Neural cell (in vitro differentiated cells): ENCODE measurements at regions not wholly inside any gene's neighbourhood (a gene's known extent, or its start where the extent isn't known, plus 50 kb on each side); places are given as distances from the start of the nearest gene placed in this dataset.

Experiments
- EZH2 ChIP-seq: fragments of 200-600, 300-800 bp; shearing (Covaris generic), sonication (generic); IDR thresholded peaks from 2 replicates; pipeline ENCODE4 v1.6.1; 2014; ENCODE audit warnings: antibody characterized with exemption, low read length, borderline replicate concordance, mild to moderate bottlenecking; ENCODE audit not compliant: insufficient read depth, poor library complexity, severe bottlenecking
- POLR2AphosphoS5 ChIP-seq: IDR thresholded peaks from 2 replicates; pipeline ENCODE4 v1.6.1; 2012
- RAD21 ChIP-seq: fragments of 450-650 bp; conservative IDR thresholded peaks from 2 replicates; pipeline ENCODE4 v1.6.1; 2014; ENCODE audit warnings: antibody characterized with exemption, mild to moderate bottlenecking, moderate library complexity
- SMC3 ChIP-seq: fragments of 450-650 bp; conservative IDR thresholded peaks from 2 replicates; pipeline ENCODE4 v1.6.1; 2014; ENCODE audit warnings: antibody characterized with exemption, mild to moderate bottlenecking, moderate library complexity; ENCODE audit not compliant: poor library complexity
- TAF1 ChIP-seq: IDR thresholded peaks from 2 replicates; pipeline ENCODE4 v1.6.1; 2012; ENCODE audit warnings: low read depth
- TF ChIP-seq, protein P1 (sequence below): fragments of 450-650 bp; IDR thresholded peaks from 2 replicates; pipeline ENCODE4 v1.5.1; 2014; ENCODE audit warnings: antibody characterized with exemption, mild to moderate bottlenecking, moderate library complexity; ENCODE audit not compliant: poor library complexity, severe bottlenecking
- TF ChIP-seq, protein P2 (sequence below): IDR thresholded peaks from 2 replicates; pipeline ENCODE4 v1.6.1; 2012; ENCODE audit warnings: borderline replicate concordance

GRCh38 chr3:64438812-64439211 is 213.5 kb upstream of the PRICKLE2 start:
- no peak for TF ChIP-seq TAF1
- TF ChIP-seq, protein P1, sequence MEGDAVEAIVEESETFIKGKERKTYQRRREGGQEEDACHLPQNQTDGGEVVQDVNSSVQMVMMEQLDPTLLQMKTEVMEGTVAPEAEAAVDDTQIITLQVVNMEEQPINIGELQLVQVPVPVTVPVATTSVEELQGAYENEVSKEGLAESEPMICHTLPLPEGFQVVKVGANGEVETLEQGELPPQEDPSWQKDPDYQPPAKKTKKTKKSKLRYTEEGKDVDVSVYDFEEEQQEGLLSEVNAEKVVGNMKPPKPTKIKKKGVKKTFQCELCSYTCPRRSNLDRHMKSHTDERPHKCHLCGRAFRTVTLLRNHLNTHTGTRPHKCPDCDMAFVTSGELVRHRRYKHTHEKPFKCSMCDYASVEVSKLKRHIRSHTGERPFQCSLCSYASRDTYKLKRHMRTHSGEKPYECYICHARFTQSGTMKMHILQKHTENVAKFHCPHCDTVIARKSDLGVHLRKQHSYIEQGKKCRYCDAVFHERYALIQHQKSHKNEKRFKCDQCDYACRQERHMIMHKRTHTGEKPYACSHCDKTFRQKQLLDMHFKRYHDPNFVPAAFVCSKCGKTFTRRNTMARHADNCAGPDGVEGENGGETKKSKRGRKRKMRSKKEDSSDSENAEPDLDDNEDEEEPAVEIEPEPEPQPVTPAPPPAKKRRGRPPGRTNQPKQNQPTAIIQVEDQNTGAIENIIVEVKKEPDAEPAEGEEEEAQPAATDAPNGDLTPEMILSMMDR: no peak
- no peak for TF ChIP-seq POLR2AphosphoS5
- TF ChIP-seq, protein P2, sequence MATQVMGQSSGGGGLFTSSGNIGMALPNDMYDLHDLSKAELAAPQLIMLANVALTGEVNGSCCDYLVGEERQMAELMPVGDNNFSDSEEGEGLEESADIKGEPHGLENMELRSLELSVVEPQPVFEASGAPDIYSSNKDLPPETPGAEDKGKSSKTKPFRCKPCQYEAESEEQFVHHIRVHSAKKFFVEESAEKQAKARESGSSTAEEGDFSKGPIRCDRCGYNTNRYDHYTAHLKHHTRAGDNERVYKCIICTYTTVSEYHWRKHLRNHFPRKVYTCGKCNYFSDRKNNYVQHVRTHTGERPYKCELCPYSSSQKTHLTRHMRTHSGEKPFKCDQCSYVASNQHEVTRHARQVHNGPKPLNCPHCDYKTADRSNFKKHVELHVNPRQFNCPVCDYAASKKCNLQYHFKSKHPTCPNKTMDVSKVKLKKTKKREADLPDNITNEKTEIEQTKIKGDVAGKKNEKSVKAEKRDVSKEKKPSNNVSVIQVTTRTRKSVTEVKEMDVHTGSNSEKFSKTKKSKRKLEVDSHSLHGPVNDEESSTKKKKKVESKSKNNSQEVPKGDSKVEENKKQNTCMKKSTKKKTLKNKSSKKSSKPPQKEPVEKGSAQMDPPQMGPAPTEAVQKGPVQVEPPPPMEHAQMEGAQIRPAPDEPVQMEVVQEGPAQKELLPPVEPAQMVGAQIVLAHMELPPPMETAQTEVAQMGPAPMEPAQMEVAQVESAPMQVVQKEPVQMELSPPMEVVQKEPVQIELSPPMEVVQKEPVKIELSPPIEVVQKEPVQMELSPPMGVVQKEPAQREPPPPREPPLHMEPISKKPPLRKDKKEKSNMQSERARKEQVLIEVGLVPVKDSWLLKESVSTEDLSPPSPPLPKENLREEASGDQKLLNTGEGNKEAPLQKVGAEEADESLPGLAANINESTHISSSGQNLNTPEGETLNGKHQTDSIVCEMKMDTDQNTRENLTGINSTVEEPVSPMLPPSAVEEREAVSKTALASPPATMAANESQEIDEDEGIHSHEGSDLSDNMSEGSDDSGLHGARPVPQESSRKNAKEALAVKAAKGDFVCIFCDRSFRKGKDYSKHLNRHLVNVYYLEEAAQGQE: no peak
- TF ChIP-seq EZH2: no peak
- TF ChIP-seq SMC3: no peak
- TF ChIP-seq RAD21: no peak
